OCI-LY3 (cell line): ENCODE measurements at regions not wholly inside any gene's neighbourhood (a gene's known extent, or its start where the extent isn't known, plus 50 kb on each side); places are given as distances from the start of the nearest gene placed in this dataset.

Experiments
- CTCF ChIP-seq: fragments of 200-600, 300-600 bp; sonication (generic); IDR thresholded peaks from 2 replicates; pipeline ENCODE4 v1.5.1; 2014; ENCODE audit warnings: antibody characterized with exemption, low read length, low read depth
- EZH2phosphoT487 ChIP-seq: fragments of 200-600 bp; shearing (Covaris generic); IDR thresholded peaks from 2 replicates; pipeline ENCODE4 v1.6.1; 2018; ENCODE audit warnings: antibody characterized with exemption, mixed run types, low read depth

GRCh38 chr5:58057324-58057723 is 402.6 kb downstream of the PLK2 start:
- TF ChIP-seq CTCF, result no peak
- no peak for TF ChIP-seq EZH2phosphoT487
